ENCODE measurements at regions not wholly inside any gene's neighbourhood (a gene's known extent, or its start where the extent isn't known, plus 50 kb on each side); places are given as distances from the start of the nearest gene placed in this dataset.

DNA sequence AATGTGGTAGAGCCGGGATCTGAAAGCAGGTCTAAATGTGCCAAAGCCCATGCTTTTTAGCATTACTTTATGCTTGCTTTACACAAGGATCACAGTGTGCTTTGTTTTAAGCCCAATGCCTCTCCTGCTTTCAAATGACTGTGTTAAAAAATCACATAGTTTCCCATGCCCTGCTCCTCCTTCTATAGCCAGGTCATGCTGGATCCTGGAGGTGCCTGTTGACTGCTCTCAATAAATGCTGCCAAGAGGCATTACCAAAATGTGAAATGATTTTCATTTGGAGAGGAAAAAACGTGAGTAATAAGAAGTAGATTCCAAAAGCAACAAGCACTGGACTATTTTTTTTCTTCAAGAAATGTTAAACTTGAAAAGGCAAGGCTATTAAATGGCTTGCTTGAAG, 420.7 kb upstream of the USP24 start:
- no peak for DNase-seq

DNA sequence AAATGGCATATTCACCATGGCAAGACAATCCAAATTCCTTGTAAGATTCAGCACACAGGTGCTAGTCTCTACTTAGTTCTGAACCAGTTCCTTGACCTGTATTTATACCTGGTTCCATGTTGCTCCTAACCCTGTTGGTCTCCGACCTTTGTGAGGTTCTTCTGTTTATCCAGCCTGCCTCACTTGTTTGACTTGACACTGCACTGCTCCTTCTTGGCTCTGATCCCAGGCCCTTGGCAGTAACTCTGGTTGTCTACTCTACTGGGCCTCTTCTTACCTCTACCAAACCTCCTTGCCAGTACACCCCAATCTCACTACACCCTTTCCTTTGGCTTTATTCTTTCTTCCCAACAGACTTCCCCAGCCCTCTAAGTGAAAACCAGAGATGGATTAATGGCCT, 419.4 kb upstream of the USP24 start:
- no peak for DNase-seq

DNA sequence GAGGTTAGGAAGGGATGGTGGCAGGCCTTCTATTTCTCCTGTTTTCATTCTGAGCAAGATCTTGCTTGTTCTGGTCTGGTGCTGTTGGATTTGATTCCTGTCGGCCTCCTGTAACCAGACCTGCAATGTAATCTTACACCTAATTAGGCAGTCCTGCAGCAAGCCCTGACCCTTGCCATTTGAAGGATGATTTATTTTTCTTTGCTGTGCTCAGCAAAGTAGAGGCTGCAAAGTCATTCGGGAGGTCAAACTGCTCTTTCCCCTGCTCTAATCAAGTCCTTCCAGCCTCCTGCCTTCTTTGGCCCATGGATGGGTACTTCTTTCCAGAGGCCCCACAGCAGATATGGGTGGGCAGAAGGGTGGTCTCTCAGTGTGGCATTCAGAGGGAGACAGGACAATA, 417.7 kb upstream of the USP24 start:
- no peak for DNase-seq

DNA sequence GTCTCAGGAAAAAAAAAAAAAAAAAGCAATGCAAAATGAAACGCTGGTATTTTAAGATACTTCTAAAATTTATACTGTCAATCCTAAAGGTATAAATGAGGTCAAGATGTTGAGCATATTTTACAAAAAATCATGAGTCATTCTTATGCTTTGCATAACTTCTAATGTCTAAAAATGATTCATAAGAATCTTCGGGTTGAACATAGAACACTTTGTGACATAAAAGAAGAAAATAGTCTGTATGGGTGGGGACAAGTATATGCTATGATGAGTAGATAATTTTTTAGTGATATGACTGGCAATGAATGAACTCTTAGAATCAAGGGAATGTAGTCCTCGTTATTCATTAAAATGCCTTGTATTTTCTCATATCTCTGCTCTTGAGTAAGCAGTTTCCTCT, 416.9 kb upstream of the USP24 start:
- no peak for DNase-seq

DNA sequence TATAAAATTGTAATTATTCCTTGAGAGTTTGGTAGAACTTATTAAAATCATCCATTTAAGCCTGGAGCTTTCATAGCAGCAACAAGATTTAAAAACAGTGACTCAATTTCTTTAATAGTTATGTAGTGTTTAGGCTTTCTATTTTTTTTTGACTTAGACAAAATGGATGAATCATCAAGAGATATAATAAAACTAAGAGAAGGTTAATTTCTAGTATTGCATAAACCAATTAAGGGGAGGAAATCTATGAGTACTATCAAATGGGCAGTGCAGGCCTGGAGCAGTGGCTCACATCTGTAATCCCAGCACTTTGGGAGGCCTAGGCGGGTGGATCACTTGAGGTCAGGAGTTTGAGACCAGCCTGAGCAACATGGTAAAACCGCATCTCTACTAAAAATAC, 416.3 kb upstream of the USP24 start:
- DNase-seq: no peak

DNA sequence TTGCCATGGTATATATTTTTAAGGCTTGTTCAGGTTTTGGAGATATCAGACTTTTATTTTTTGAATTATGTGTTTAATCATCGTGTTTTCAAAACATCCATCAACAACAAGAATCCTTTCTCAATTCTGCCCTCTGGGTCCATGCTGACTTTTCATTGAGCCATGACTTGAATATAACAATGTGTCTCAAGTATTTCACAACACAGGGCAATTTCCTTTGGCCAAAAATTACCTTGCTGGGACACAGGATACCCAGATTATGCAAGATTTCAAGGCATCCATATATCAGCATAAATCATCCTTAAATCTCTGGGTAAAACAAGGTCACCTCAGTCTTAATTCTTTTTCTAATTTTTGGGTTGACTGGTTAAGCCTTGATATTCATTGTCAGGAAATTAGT, 411.2 kb upstream of the USP24 start:
- no peak for DNase-seq

DNA sequence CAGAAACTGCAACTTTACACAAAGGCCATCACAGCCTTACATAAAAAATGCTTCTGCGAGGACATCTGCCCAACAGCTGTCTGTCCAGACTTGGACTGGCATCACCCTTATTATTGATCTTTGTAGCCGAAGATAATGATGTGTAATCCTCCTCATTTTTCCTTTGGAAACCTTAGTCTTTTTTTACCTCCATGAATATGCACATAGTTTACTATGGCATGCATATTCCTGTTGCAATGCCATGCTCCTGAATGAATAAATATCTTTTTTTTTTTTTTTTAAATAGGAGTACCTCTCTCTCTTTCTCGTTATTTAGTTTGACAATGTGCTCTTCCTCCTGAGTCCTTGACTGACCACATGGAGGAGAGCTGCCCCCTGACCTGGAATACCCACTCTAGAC, 409.6 kb upstream of the USP24 start:
- no peak for DNase-seq

DNA sequence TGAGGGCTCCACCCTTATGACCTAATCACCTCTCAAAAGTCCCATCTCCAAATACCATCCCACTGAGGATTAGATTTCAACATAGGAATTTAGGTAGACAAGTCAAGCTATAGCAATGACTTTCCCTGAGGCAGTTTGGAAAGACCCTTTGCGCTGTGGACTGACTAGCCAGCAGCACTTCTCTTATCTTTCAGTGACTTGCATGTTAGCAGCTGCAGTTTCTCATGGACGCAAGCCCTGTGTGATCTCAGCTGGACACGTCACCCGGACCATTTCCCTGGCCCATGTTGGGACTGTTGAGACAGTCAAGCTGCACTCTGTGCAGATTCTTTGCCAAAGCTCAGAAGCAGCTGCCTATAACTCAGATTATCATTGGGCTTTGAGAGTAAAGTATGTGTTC, 408.1 kb upstream of the USP24 start:
- DNase-seq: no peak

DNA sequence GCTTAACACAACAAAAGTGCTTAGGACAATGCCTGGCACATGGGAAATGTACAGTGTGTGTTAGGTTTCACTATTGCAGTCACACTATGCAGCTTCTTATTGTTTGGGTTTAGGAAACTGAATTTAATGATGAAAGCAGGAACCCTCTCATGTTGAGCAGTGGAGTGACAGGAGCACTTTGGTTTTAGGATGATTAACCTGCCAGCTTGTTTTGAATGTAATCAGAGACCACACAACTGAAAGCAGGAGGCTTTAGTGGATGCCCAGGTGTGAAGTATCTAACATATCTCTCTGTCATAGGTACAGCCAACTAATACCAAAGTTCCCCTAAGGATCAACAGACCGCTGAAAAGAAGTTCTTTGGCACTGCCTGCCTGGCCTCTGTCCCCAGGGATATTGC, 406.9 kb upstream of the USP24 start:
- no peak for DNase-seq

DNA sequence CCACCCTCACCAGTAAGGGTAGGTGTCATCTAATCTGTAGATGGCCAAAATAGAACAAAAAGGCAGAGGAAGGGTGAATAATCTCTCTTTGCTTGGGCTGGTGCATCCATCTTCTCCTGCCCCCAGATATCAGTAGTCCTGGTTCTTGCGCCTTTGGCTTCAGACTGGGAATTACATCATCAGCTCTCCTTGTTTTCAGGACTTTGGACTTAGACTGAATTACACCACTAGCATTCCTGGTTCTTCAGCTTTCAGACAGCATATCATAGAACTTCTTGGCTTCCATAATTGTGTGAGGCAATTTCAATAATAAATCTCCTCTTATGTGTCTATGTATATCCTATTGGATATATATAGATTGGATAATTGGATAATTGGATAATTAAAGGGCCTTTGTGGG, 403.0 kb upstream of the USP24 start:
- no peak for DNase-seq

DNA sequence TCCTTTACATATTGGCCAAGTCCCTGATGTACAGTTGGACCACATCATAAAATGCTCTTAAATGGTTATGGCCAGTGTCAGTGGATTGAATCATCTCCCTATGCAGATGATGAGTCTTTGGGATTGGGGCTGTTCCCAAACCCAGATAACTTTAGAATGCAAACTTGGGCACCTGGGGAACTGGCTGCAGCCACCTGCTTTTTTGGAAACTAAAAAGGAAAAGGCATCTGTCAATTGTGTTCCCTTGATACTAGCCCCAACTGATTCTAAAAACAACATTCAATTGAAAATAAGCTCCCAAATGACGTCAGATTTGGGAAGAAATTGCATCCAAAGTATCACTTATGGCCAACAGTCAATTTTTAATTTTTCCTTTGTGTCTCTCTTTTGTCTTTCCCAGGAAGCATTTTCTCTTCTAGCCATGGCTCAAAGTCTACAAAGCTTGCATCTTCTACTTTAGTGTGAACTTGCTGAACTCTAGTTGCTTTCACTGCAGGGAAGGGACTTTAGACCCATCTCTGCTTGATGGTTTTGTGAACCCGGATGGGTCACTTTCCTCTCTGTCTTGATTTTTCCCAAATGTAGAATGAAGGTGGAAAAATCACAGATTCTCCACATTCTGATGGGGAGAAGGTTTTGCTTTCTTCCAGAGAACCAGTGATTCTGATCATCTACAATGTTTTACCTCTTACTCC, 402.3 kb upstream of the USP24 start:
- no peak for DNase-seq

DNA sequence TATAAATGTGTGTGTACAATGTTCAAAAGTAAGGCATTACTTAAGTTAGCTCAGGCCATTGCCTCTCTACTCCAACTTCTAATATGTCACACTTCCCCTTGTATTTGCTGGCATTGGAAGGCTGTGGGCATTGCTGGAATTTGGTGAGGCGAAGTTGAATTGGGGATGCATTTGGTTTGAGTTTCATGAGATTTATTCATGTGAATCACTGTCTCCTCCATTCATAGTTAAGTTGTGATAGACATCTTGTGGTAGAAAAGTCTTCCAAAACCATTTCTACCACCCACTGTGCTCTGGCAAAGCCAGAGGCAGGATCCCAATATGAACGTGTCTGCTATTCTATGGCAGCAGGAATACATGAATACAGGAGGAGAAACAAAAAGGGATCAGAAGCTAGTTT, 397.8 kb upstream of the USP24 start:
- DNase-seq: no peak

DNA sequence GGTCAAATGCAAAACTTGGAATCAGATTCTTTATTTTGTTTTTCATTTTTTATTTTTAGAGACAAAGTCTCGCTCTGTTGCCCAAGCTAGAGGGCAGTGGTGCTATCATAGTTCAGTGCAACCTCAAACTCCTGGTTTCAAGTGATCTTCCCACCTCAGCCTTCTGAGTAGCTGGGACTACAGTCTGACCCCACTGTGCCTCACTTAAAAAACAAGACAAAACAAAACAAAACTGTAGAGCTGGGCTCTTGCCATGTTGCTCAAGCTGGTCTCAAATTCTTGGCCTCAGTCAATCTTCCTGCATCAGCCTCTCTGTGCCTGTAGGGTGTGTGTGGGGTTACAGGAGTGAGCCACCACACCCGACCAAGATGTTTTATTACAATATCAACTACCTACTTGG, 396.0 kb upstream of the USP24 start:
- DNase-seq: no peak

DNA sequence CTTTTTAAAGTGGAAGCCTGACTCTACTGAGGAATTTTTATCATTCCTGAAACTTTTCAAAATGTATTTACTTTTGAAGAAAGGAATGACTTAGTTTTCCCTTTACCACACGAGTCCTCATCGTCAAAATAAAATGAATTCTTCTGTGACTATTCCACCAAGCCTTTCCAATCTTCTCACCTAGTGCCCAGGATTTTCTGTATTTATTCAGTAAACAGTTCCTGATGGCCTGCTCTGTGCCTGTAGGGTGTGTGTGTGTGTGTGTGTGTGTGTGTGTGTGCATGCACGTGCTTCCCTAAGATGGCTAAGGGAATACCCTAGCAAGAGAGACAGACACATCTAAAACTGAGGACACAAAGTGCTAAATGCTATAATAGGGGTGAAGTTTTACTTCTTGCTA, 395.0 kb upstream of the USP24 start:
- DNase-seq: no peak

DNA sequence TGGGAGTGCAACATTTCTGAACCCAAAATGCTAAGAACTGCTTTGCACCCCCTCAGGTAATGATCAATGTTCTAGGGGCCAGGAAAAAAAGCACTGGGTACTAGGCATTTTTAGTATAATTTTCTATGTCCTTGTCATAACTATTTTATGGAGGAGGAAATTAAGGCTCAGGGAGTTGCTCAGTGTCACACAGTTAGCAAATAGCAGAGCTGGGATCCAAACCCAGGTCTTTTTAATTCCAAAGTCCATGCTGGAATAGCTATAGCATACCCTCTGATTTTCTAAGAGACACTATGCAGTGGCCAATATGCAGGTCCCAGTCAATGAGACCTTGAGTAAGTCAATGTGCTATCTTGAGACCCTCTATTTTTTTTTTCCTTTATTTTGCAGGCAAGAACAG, 394.5 kb upstream of the USP24 start:
- DNase-seq: no peak

DNA sequence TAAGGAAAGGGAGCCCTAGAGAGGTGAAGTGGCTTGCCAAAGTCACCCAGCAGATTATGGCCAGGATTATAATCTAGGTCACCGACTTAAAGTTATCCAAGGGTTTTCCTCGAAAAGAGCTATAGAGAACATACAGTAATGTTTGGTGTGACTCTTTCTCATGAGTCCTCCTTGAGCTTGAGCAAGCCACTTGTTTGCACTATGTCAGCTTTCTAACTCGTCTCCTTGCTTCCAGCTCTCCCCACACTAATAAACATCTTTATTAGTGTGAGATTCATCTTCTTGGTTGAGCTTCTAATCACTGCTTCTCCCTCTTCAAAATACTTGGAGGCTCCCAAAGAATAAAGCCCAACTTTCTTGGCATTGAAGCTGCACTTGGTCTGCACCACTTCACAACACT, 390.0 kb upstream of the USP24 start:
- DNase-seq: no peak

DNA sequence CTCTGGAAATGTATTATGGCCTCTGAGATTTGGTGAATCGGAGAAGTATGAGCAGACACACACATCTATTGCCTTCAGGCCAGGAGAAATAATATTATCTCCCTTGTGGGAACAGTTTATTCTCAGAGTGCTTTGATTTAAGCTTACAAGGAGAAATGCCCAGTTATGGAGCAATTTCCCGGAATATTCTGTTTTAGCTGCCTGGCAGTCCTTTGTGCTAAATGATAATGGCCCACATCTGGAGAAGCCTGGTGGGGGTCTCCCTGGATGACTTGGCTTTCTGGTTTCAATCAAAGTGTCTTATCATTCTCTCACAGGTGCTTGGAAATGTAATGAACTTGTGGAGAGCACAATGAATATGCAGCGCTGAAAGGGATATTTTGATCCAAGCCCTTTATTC, 389.6 kb upstream of the USP24 start:
- DNase-seq: no peak

DNA sequence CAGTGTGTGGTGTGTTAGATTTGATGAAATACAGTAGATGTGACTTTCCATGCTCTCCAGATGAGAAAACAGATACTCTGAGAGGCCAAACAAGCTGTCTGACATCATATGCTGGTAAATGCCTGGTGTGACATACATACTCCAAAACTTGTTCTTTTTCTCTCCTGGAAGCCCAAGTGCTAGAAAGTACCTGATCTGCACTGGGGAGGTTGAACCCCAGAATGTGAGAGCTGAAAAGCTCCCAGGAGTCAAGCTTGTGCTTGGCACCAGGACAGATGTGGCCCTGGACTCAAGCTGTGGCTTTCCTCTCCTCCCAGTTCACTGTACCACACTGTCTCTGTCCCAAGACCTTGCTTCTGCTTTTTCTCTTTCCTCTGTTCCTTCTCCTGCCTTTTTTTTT, 389.0 kb upstream of the USP24 start:
- DNase-seq: no peak

DNA sequence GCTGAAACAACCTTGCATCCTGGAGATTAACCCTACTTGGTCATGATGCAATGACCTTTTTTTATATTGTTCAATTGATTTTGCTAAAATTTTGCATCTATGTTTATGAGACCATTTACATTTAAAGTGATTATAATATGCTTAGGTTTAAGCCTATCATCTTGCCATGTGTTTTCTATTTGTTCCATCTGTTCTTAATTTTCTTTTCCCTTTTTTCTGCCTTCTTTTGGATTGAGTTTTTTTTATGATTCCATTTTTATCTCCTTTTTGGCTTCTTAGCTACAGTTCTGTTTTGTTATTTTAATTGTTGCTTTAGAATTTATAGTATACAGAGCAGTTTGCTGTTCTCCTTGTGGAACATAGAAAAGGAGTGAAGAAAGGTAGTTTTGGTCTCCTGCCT, 385.1 kb upstream of the USP24 start:
- DNase-seq: no peak

DNA sequence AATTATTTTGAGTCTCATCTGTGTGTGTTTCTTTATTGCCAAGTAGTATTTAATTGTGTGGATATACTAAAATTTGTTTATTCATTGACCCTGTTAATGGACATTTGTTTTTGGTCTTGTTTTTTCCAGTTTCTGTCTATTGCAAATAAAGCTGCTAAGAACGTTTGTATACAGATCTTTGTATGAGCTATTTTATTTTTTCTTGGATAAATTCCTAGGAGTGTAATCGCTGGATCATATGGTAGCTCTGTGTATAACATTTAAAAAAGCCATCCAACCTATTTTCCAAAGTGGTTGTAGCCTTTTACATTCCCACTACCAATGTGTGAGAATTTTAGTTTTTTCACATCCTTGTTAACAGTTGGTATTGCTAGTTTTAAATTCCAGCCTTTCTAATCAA, 382.7 kb upstream of the USP24 start:
- no peak for DNase-seq

DNA sequence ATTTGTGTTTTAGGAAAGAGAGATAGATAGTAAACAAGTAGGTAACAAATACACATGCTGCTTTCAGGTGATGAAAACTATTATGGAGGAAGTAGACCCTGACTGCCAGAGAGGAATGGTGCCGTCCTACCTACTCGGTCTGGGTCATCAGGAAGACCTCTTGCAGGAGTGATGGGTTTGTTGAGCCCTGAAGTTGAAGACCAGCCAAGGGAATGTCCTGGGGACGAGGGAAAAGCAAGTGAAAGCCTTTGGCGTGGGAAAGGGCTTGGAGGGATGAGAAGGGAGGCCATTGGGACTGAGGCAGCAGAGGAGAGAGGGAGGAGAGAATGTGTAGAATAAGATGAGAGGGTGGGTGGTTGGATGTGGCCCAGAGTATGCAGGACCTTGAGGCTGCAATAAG, 379.5 kb upstream of the USP24 start:
- DNase-seq: no peak

DNA sequence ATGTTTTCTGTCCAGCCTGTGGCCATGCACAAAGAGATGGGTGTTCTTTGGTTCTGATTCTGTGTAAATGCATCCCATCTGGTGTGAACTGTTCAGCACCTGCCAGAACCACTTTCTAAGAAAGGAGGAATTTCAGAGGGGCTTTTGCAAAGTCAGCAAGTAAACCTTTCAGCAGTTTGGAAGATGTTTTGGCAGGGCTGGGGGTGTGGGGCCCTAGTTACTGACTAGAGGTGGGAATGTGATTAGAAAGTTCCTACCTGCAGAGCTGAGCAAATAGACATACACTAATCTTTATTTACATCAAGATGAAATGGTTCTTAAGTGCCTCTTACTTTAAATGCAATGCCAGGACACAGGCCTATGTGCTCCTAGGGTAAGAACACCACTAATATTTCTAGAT, 378.1 kb upstream of the USP24 start:
- DNase-seq: no peak

DNA sequence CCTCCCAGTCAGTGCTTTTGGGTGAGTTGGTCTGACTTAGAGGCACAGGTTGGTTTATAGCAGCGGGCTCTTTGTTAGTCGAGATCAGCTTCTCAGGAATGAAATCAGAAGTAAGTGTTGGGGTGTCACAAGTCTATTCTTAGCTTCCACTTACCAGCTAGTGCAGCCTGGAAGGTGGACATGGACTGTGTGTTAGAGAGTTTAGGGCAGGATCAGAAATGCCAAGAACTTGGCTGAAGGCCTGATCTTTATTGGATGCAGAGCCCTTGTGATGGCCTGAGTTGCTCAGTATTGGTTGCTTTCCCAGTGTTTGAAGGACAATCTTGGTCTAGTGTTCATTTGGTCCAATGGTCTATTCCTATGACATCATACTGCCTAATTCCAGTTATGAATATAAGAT, 377.0 kb upstream of the USP24 start:
- no peak for DNase-seq

DNA sequence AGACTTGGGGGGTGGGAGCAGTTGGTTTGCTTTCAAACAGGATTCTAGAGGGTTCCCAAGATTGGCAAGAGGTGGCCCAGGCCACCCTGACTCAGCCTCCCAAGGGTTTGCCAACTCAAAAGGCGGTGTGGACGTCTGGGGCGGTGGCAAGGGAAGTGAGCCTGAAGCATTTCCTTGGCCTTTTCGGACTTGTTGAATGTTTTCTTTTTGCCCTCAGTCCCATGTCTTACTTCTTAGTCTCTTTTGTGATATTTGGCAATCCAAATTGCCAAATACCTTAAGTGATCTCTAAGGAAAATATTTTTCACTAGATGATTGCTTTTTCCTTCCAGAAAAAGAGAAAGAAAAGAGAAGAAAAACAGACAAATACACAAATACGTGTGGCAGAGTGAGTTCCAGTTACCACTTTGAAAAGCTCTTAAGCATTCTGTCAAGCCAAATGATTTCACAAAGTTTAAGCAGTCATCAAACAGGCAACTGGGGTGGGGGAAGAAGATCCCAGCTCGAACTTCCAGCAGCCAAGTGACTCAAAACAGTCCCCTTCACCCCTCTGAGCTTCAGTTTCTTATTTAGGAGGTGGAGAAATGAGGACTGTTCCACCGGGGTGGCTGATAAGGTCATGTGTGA, 374.6 kb upstream of the USP24 start:
- DNase-seq: no peak

DNA sequence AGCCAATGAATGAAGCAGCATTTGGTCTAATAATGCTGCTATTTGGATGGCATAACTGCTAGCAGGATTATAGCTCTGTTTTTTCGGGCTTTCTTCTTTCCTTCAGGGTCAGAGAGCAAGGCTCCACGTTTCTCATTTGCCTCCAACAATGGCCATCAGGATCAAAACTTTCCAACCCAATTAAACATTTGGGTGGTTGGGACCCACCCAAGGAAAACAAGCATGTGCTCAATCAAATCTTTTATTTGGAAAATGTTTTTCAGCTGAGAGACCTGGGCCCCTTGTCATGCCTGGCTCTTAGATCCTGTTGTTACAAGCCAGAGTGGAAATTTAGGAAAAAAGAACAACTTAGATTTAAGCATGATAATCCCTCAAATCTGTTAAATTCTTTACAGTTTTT, 373.1 kb upstream of the USP24 start:
- no peak for DNase-seq

Measured in NCI-H748 treated with DMSO at 0.1 percent for 48 hours (cell line).